HG02885 (cell line): ENCODE measurements at regions not wholly inside any gene's neighbourhood (a gene's known extent, or its start where the extent isn't known, plus 50 kb on each side); places are given as distances from the start of the nearest gene placed in this dataset.
"Not testable (repeated sequence)": the region's sequence is repeated elsewhere in the genome, so short reads cannot be mapped to it uniquely, and the experiment has no call there.

Experiments
- ATAC-seq: cut with Tn5 transposase; IDR thresholded peaks from one replicate; pipeline ENCODE4 v1.9.1; 2021; ENCODE audit warnings: mild to moderate bottlenecking; ENCODE audit not compliant: unreplicated experiment, poor library complexity

DNA sequence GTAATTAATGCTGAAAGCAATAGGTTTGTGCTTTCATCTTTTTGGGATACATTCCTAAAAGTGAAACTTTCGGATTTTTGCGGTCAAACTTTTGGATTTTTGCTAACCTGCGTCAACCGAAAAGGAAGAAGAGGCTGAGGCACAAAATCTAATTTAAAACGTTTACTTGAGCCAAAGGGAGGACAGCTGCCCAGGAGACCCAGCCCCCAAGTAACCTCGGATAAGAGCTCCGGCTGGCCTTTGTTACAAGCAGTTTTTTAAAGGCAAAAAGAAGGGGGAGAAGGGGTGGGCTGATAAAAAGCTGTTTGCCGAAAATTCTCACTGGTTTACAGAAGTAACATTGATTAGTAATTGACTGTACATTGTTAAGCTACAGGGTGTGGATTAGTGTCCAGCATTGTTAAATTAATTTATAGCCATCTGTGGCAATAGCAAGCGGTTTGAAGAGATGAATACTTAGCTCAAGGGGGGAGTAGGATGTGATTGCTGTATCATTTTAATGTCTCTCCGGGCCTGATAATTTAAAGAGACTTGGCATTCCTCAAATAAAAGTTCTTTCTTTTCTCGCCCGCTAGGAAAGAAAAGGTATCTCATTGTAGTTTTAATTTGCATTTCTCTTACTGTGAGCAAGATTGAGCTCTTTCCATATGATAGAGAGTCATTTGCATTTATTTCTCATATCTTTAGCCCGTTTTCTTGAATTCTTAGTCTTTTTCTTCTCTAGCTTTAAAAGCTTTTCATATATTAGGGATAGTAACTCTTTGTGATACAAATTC, 59.1 kb upstream of the USP9X start:
- no peak for ATAC-seq

DNA sequence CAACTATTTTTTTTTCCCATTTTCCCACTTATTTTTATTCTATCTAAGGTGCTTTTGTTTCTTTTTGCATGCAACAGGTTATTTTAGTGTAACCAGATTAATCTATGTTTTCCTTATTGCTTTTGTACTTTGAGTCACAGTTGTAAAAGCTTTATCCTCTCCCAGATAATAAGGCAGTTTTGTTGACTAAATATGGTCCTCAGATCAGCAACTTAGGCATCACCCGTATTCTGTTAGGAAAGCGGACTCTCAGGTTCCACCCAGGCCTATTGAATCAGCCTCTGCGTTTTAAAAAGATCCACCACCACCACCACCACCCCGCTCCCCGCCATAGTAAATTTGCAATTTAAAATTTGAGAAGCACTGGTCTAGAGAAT, 58.6 kb upstream of the USP9X start:
- no peak for ATAC-seq

DNA sequence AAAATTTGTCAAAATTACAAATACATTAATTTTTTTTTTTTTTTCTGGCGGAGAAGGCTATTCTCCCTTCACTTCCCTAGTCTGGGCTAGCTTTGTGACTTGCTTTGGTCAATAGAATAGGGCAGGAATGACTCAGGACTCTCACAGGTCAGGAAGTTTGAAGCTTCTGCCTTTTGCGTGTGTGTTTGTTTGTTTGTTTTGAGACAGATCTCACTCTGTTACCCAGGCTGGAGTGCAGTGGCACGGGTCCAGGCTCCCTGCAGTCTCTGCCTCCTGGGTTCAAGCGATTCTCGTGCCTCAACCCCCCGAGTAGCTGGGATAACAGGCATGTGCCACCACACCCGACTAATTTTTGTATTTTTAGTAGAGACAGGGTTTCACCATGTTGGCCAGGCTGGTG, 55.9 kb upstream of the USP9X start:
- ATAC-seq, result no peak

DNA sequence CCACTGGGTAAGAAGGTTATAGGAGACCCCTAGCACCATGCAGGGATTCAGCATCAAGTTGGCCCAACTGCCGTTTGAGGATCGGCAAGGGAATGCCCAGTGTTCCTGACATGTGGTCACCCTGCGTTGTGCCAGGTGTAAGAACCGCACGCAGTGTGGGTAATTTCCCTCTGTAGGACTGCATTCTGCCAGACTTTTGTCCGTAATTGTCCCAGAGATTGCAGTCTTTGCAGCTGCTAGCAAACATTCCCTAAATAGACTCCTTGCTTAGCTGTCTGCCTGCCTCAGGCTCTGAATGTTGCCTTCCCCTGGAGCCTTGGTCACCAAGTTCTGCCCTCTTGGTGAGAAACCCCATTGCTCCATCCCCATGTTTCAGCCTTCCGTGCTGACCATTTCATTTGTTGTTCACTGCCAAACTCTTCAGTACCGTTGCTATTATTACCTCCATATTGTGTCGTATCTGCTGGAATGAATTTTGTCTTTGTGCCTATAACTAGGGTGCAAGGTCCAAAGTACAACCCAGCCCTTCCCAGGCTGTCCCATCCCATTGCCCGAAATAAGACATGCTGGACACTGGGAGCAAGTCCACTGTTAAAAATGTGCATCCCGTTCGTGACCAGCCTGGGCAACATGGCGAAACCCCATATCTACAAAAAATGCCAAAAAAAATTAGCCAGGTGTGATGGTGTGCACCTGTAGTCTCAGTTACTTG, 53.8 kb upstream of the USP9X start:
- ATAC-seq, result no peak

DNA sequence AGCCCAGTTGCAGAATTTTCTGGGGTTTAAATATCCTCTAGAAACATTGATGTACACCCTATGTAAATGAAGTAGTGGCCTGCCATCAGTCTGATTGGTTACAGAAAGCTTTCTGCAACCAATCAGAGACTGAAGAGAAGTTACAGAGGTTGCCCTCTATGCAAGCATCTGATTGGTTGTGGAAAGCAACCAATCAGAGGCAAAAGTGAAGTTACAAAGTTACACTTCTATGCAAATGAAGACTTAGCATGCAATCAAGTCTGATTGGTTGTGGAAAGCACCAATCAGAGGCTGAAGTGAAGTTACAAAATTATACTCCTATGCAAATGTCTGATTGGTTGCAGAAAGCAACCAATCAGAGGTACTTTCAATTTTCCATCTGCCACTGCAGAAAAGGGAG, 51.9 kb upstream of the USP9X start:
- no peak for ATAC-seq

DNA sequence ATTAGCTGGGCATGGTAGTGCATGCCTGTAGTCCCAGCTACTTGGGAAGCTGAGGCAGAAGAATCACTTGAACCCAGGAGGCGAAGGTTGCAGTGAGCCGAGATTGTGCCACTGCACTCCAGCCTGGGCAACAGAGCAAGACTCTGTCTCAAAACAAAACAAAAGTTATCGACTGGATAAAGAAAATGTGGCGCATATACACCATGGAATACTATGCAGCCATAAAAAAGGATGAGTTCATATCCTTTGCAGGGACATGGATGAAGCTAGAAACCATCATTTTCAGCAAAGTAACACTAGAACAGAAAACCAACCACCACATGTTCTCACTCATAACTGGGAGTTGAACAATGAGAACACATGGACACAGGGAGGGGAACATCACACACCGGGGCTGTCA, 50.3 kb upstream of the USP9X start:
- not testable (repeated sequence) for ATAC-seq
